Adipocyte (in vitro differentiated cells): ENCODE measurements at regions not wholly inside any gene's neighbourhood (a gene's known extent, or its start where the extent isn't known, plus 50 kb on each side); places are given as distances from the start of the nearest gene placed in this dataset.

Source experiments
- DNase-seq: peaks from one replicate; pipeline ENCODE4 v3.0.0-alpha.2; 2015; ENCODE audit warnings: low read depth
- H3K27me3 ChIP-seq: replicated peaks from 2 replicates; pipeline ENCODE4 v1.7.0; 2013; ENCODE audit warnings: mild to moderate bottlenecking, low read length, moderate library complexity; ENCODE audit not compliant: control insufficient read depth, insufficient read depth
- H3K36me3 ChIP-seq: 2 replicates; pipeline ENCODE4 v1.7.0; 2013; ENCODE audit warnings: low read length, mild to moderate bottlenecking, moderate library complexity; ENCODE audit not compliant: control insufficient read depth, insufficient read depth, severe bottlenecking
- H3K4me1 ChIP-seq: 2 replicates; pipeline ENCODE4 v1.7.0; 2013; ENCODE audit warnings: mild to moderate bottlenecking, low read length, moderate library complexity; ENCODE audit not compliant: control insufficient read depth, insufficient read depth
- H3K4me3 ChIP-seq: 2 replicates; pipeline ENCODE4 v1.7.0; 2013; ENCODE audit warnings: mild to moderate bottlenecking, low read length, moderate library complexity
- H3K9ac ChIP-seq: 2 replicates; pipeline ENCODE4 v1.7.0; 2013; ENCODE audit warnings: mild to moderate bottlenecking, low read length, moderate library complexity
- H3K9me3 ChIP-seq: 2 replicates; pipeline ENCODE4 v1.7.0; 2013; ENCODE audit warnings: mild to moderate bottlenecking, low read length, moderate library complexity; ENCODE audit not compliant: control insufficient read depth

DNA sequence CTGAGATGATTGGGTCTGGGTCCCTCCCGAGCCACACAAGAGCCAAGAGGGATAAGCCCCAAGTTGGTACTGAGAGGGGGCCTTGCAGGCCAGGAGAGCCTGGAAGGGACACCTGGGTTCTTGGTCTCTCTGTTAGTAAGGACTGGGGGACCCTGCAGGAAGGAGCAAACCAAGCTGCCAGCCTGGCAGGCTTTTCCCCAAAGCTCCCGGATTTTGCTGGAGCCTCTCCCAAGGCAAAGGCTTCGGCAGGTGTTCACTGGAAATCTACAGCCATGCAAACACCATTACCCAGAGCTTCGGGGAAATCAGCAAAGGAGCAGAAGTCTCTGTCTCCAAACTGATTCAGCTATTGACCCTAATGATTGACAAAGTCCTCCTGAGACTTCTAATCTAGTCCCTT, 527.9 kb downstream of the BUD13 start:
- H3K27me3 ChIP-seq: peaks cover 23% of the 10 kb centered on the region
- H3K9me3 ChIP-seq: no peaks in the 10 kb centered on the region
- H3K4me3 ChIP-seq: no peak overlapping the region
- no peaks in the 10 kb centered on the region for H3K36me3 ChIP-seq
- peaks cover 8% of the 10 kb centered on the region for H3K4me1 ChIP-seq
- no peak overlapping the region for H3K9ac ChIP-seq
- no peak for DNase-seq

DNA sequence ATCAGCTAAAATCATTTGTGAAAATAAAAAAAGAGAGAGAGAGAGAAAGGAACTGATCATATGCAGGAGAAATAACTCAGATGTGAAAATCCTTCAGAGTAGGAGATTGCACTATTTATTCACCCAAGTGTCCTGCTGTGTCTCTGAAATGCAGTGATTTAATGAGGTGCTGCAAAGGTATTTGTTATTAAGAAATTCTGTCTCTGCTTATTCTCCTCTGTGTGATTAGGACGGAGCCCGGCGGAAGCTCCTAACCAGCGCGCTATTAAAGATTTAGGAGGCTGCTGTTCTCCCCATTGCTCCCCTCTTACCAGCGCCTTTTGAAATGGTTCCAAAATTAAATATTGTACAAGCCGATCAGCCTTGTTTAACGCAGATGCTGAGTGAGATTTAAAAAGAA, 528.3 kb downstream of the BUD13 start:
- H3K4me3 ChIP-seq: no peak overlapping the region
- no peak for DNase-seq
- no peak overlapping the region for H3K9ac ChIP-seq

DNA sequence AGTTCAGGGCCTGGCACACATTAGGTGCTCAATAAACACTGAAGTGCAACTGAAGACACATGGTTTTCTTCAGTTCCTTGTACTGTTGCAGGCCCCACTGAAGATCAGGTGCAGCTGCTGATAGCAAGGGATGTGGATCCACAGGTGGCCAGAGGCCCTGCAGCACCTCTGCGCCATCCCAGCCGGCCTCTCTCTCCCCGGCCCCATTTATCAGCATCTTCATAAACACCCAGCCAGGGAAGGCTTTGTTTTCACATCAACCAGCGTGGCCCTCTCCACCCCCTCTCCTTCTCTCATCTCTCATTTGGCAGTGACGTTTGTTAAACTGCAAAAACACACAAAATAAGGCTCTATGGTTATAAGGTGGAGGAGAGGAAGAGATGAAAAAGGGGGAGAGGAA, 528.8 kb downstream of the BUD13 start:
- peaks cover 21% of the 10 kb centered on the region for H3K27me3 ChIP-seq

More for the DNA sequence above, 528.3 kb downstream of the BUD13 start:
- no peaks in the 10 kb centered on the region for H3K36me3 ChIP-seq
- peaks cover 21% of the 10 kb centered on the region for H3K27me3 ChIP-seq
- H3K4me1 ChIP-seq: peaks cover 8% of the 10 kb centered on the region
- no peaks in the 10 kb centered on the region for H3K9me3 ChIP-seq

DNA sequence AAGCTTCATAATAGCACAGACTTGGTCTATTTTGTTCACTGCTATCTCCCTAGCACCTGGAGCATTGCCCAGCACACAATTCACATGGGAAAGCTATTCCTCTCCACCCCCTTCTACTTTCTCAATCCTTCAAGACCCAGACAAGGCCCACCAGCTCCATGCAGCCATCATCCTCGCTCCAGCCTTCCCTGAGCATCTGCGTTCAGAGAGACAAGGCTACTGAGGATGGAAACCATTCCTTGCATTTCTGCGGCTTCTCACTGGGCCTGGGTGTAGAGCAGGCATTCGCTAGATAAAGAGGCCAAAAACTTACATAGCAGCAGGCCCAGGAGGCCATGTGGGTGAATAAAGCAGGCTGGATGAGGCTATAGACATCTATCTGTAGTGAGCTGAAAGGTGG, 530.8 kb downstream of the BUD13 start:
- Histone ChIP-seq H3K27me3 (peaks cover 28% of the 10 kb centered on the region), H3K36me3 (no peaks in the 10 kb centered on the region), H3K9ac (no peak overlapping the region), H3K9me3 (no peaks in the 10 kb centered on the region), H3K4me3 (no peak overlapping the region), H3K4me1 (peaks cover 8% of the 10 kb centered on the region)
- DNase-seq: no peak

More for the DNA sequence above, 528.8 kb downstream of the BUD13 start:
- Histone ChIP-seq H3K4me1 (peaks cover 8% of the 10 kb centered on the region), H3K9me3 (no peaks in the 10 kb centered on the region), H3K4me3 (no peak overlapping the region), H3K36me3 (no peaks in the 10 kb centered on the region), H3K9ac (no peak overlapping the region)
- no peak for DNase-seq

DNA sequence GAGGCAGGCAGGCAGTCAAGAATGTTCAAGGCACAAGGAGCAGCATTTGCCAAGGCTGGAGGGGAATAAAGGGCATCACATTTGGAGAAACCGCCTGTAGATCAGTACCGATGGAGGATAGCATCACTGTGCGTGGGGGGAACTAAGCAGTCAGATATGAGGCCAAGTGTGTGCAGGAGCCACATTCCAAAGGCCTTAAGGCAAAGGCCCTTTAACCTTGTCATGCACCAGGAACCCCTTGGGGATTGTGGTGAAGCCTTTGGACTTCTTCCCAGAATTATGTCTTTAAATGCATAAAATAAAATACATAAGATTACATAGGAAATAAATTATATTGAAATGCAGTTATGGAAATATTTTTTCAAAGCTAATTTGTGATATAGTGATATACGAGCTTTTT, 532.1 kb downstream of the BUD13 start:
- H3K36me3 ChIP-seq: no peaks in the 10 kb centered on the region
- no peak overlapping the region for H3K9ac ChIP-seq
- no peak overlapping the region for H3K4me3 ChIP-seq
- peaks cover 8% of the 10 kb centered on the region for H3K4me1 ChIP-seq
- H3K9me3 ChIP-seq: no peaks in the 10 kb centered on the region
- DNase-seq: no peak
- H3K27me3 ChIP-seq: peaks cover 31% of the 10 kb centered on the region

DNA sequence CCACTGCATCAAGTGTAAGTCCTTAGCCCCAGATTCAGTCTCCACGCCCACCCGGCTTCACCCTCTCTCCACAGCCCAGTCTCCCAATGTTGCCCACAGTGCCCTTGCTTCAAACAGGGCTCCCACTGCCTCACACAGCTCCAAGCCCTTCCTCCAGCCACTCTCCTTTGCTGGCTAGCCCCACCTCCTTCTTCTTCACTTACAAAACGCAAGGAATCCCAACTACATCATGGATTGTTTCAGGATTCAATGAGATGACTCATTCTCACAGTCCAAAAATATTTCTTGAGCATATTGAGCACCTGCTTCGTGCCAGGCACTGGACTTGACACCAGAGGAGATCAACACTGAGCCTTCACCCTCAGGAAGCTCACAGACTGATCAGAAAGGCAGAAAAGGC, 533.5 kb downstream of the BUD13 start:
- H3K36me3 ChIP-seq: no peaks in the 10 kb centered on the region
- H3K9ac ChIP-seq: no peak overlapping the region
- peaks cover 41% of the 10 kb centered on the region for H3K27me3 ChIP-seq
- no peaks in the 10 kb centered on the region for H3K9me3 ChIP-seq
- no peak for DNase-seq
- no peak overlapping the region for H3K4me3 ChIP-seq
- peaks cover 8% of the 10 kb centered on the region for H3K4me1 ChIP-seq

DNA sequence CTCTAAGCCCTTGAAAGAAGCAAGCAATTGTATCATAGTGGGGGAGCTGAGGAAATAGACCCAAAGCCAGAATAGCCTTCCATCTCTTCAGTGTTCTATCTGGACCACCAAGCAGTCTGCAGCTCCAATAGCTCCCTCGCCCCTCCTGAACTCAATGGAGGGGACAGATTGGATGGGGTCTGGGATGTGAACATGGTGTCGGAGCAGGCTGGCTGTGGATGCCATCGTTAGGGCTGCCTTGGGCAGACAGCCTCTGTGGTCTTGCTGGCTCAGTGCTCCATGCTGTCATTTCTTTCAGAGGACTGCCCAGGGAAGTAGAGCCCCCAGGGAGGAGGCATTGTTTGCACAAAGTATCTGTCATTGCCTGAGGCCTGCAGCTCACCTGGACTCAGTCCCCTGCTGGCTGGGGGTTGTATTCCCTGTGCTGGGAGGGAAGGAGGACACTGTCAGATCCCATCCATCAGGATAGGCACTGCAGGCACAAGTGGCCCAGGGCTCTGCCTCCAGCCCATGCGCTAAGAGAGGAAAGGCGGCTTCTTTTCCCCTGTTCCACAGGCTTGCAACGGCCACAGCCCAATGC, 537.7 kb downstream of the BUD13 start:
- DNase-seq: no peak
- Histone ChIP-seq H3K4me3 (no peak overlapping the region), H3K9ac (no peak overlapping the region), H3K36me3 (no peaks in the 10 kb centered on the region), H3K27me3 (peaks cover 44% of the 10 kb centered on the region), H3K9me3 (no peaks in the 10 kb centered on the region), H3K4me1 (peaks cover 11% of the 10 kb centered on the region)

DNA sequence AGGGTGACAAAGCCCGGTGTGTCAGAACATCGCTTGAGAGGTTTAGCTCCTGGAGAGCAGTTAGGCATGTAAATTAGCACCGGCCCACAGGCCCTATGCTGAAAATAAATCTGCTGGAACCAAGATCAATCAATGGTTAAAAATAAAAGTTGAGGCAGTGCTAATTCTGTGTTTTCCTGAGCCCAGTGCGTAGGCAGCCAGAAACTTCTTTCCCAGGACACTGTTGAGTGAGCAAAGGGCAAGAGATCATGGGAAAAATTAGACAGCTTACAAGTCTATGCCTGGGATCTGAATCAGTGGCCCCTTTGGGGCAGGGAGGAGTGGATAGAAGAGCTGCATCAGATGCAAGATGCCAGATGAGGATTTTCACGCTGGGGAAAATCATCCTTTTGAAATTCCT, 539.2 kb downstream of the BUD13 start:
- H3K9ac ChIP-seq: no peak overlapping the region
- H3K4me3 ChIP-seq: no peak overlapping the region
- DNase-seq: no peak
- peaks cover 11% of the 10 kb centered on the region for H3K4me1 ChIP-seq
- peaks cover 5% of the 10 kb centered on the region for H3K9me3 ChIP-seq
- no peaks in the 10 kb centered on the region for H3K36me3 ChIP-seq
- H3K27me3 ChIP-seq: peaks cover 58% of the 10 kb centered on the region

DNA sequence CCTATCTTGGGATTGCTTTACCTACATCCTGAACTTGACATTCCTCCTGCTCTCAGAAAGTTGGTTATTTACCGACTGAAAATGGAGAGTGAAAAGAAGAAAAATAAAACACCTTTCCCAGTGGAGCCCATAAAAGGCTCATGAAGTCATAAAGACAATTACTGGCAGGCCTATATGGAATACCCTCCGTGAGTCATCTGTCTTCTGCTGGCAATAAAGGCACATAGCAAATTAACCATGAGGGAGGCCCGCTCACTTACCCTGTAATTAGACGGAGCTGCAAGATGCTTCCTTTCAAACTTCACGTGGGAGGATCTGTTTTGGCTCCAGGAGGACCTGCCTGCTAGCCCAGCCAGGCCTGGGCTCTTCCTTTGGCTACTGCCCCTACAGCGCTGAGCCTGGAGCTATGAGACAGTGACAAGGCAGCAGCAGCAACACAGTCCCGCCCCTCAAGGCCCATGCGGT, 540.4 kb downstream of the BUD13 start:
- Histone ChIP-seq H3K9ac (no peak overlapping the region), H3K4me1 (peaks cover 11% of the 10 kb centered on the region), H3K36me3 (no peaks in the 10 kb centered on the region), H3K9me3 (peaks cover 10% of the 10 kb centered on the region), H3K27me3 (peaks cover 63% of the 10 kb centered on the region), H3K4me3 (no peak overlapping the region)
- DNase-seq: no peak

DNA sequence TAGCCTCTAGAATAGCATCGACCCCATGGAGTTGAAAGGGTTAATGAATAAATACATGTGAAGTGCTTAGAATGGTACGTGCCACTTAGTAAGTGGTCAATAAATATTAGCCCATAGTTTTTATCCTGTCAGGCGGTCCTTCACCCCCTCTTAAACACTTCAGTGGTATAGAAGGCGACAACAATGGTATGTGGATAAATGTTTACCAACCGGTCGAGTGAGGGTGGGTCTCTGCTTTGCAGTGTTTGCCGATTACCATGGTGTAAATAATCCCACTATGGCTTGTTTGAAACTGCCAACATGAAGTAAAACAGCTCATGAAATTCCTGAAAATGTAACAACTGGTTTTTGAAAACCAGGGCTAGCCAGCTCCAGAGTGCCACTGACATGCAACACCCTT, 541.2 kb downstream of the BUD13 start:
- H3K4me1 ChIP-seq: peaks cover 11% of the 10 kb centered on the region
- H3K4me3 ChIP-seq: no peak overlapping the region
- no peaks in the 10 kb centered on the region for H3K36me3 ChIP-seq
- peaks cover 10% of the 10 kb centered on the region for H3K9me3 ChIP-seq
- H3K27me3 ChIP-seq: peaks cover 66% of the 10 kb centered on the region
- no peak overlapping the region for H3K9ac ChIP-seq
- no peak for DNase-seq

DNA sequence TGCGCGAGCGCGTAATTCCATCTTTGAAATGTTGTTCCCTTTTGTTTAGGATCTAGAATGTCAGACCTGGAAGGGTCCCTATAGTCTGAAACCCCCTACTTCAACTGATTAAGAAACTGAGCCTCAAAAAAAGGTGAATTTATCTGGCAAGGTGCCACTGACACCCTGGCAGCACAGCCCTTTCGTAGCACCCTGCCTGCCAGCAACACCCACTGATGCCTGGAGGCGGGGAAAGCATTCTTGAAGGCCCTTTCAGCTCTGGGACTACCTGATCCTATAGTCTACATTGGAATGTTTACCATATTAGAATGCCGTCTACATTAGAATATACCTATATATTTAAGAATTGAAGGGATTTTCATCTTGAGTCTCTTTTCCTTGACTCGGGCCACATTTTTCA, 542.3 kb downstream of the BUD13 start:
- no peak overlapping the region for H3K9ac ChIP-seq
- DNase-seq: no peak
- H3K9me3 ChIP-seq: peaks cover 10% of the 10 kb centered on the region
- H3K36me3 ChIP-seq: no peaks in the 10 kb centered on the region
- H3K27me3 ChIP-seq: peaks cover 66% of the 10 kb centered on the region
- H3K4me1 ChIP-seq: peaks cover 14% of the 10 kb centered on the region
- no peak overlapping the region for H3K4me3 ChIP-seq
